Ovary (tissue), 3 donors: ENCODE measurements at regions not wholly inside any gene's neighbourhood (a gene's known extent, or its start where the extent isn't known, plus 50 kb on each side); places are given as distances from the start of the nearest gene placed in this dataset.

Experiments
- POLR2A ChIP-seq: fragments of 450-650 bp; IDR thresholded peaks from one replicate; pipeline ENCODE4 v1.6.1; 2017; ENCODE audit warnings: antibody characterized with exemption, mild to moderate bottlenecking, moderate library complexity
- TF ChIP-seq, protein P1 (sequence below), 3 donors: fragments of 450-650 bp in 2 of 3; fragments of 200-600 bp in 1 of 3; IDR thresholded peaks; one replicate each; pipeline versions ENCODE4 v1.5.1 to v1.8.0; 2016 to 2022; ENCODE audit warnings: antibody characterized with exemption in 3 of 3, mild to moderate bottlenecking in 1 of 3
- donor health status: DM: no; HTN: no; CAD: no.

DNA sequence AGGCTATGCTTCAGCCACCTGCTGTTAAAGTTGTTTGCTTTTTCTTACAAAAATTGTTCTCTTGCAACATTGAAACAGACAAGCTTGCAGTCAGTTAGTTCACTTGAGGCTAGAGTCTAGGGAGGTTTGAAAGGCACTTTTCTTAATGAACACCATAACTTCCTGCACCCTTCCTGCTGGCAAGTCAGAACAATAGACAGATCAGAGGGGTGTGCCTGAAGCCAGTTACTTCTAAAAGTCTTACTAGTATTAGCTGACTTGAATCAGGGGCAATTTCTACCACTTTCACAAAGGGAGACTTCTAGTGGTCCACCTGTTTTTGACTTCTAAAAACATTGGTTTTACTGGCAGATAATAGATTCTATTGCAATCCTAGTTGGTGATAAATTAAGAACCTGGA lies 367.4 kb upstream of the CDH20 start:
- no peak for TF ChIP-seq POLR2A
- TF ChIP-seq, protein P1, sequence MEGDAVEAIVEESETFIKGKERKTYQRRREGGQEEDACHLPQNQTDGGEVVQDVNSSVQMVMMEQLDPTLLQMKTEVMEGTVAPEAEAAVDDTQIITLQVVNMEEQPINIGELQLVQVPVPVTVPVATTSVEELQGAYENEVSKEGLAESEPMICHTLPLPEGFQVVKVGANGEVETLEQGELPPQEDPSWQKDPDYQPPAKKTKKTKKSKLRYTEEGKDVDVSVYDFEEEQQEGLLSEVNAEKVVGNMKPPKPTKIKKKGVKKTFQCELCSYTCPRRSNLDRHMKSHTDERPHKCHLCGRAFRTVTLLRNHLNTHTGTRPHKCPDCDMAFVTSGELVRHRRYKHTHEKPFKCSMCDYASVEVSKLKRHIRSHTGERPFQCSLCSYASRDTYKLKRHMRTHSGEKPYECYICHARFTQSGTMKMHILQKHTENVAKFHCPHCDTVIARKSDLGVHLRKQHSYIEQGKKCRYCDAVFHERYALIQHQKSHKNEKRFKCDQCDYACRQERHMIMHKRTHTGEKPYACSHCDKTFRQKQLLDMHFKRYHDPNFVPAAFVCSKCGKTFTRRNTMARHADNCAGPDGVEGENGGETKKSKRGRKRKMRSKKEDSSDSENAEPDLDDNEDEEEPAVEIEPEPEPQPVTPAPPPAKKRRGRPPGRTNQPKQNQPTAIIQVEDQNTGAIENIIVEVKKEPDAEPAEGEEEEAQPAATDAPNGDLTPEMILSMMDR (IDR thresholded peaks at IDR 0.05), result no peak
